HK-2 (cell line): ENCODE measurements at regions not wholly inside any gene's neighbourhood (a gene's known extent, or its start where the extent isn't known, plus 50 kb on each side); places are given as distances from the start of the nearest gene placed in this dataset.

ENCODE experiments used
- DNase-seq: peaks from one replicate; pipeline ENCODE4 v3.0.0-alpha.2; 2018; ENCODE audit not compliant: unreplicated experiment

GRCh38 chr14:42782754-42783153 lies 1176.1 kb downstream of the LRFN5 start:
- no peak for DNase-seq

DNA sequence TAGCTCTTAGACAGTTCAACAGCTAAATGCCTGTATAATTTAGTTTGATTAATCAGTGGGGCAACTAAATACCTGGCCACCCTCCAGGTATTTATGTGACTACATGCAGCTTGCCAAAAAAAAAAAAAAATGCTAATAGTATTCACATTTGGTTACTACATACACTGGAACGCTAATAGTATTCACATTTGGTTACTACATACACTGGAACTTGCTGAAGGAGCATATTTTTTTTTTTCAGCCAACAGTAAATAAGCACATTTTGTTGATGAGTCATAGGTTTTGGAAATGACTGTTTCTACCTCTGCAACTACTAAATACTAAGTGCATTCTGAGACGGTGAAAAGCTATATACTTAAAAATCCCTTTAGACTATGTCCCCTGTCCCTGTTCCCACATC lies 1172.3 kb downstream of the LRFN5 start:
- no peak for DNase-seq

- DNase-seq, result no peak
Measured at GRCh38 chr14:42750771-42751170, 1144.1 kb downstream of the LRFN5 start.

DNA sequence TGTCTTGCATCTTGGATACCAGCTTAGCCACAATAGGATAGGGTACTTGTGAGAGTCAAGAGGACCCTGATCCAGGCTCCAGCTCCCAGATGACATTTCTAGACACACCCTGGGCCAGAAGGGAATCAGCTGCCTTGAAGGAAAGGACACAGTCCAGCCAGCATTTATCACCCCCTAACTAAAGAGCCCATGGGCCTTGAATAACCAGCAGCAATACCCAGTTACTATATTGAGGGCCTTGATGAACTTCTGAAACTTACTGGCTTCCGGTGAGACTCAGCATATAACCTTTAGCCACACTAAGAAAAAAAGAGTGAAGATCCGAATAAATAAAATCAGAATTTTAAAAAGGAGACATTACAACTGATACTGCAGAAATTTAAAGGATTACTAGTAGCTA lies 1135.4 kb downstream of the LRFN5 start:
- DNase-seq, result no peak

- DNase-seq, result no peak
Measured at GRCh38 chr14:42736408-42736807, 1129.7 kb downstream of the LRFN5 start.

DNA sequence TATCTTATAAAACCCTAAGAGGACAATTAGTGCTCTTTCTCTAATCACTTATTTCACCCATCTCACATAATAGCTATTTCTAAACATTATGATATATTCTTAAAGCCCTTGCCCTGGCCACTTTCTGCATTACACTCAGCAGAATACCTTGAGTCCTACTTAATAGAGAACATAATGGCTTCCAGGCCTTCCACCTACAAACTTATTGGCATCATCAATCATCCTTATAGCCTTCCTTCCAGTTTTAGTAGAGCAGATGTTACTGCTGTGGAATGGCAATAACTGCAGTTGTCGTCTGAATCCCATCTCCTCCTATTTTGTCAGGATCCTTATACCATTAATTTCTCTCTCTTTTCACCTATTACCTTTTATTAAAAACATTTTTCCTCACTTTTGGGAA lies 1127.4 kb downstream of the LRFN5 start:
- no peak for DNase-seq

DNA sequence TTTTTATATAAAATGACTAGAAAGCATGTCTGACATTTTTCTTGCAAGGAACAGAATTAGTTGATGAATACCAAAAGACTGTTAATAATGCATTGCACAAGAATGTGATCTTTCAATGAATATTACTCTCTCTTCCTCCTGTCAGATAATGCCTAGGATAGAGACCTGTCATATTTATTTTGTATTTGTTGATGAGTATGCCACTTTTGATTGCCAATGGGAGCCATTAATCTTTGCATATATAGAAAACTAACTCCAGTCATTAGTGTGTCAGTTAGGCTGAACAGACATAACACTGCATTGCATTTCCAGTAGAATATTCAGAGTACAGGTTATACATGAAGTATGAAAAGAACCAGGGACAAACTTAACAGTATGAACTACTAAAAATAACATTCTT lies 1125.3 kb downstream of the LRFN5 start:
- DNase-seq, result no peak

DNA sequence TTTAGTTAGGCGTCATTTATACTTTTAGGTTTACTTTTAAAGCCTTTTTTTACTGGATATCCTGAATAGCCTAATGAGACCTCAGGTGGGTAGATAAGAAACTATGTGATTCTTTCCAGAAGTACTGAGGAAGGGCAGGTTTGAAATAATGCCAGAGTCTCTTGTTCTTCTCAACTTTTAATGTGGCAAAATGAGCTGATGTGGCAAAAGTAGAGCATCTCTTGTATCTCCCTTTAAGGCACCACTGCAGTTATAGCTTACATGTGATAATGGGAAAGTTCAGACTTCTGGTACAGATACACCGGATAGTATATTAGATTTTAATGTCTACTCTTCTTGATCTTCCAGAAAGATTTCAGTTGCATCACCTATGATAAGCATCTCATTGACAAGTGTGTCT lies 1124.8 kb downstream of the LRFN5 start:
- no peak for DNase-seq

DNA sequence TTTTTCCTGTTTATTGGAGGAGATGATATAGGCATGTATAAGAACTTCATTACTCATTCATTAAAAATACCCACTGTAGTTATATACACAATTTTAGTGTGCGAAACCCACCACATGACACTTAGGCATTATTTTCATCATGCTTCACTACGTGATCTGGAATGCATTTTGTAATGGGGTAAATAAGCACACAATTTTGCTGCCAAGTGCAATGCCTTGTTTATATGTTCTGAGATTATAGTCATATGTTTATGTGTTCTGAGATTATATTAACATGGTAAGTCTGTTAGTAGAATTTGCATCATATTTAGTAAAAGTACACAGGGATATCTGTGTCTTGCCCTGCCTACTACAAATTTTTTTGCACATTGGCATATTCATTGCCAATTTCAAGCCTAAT lies 1123.0 kb downstream of the LRFN5 start:
- DNase-seq, result no peak

- DNase-seq, result no peak
Measured at GRCh38 chr14:42719391-42719790, 1112.7 kb downstream of the LRFN5 start.

- DNase-seq, result no peak
Measured at GRCh38 chr14:42715316-42715715, 1108.6 kb downstream of the LRFN5 start.

DNA sequence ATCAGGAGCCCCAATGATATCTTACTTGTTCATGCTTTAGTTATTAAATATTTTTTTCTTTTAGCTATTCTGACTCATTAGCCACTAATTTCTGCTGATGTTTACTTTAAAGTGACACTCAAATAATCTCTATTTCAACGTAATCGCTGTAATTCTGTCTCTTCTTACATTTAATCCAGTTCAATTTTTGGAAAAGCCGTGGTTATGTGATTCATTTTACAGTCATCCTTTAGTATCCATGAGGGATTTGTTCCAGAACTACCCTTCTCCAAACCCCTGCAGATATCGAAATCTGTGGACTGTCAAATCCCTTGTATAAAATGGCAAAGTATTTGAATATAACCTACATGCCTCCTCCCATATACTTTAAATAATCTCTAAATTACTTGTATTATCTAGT lies 1103.4 kb downstream of the LRFN5 start:
- DNase-seq, result no peak

- no peak for DNase-seq
Measured at GRCh38 chr14:42703501-42703900, 1096.8 kb downstream of the LRFN5 start.

DNA sequence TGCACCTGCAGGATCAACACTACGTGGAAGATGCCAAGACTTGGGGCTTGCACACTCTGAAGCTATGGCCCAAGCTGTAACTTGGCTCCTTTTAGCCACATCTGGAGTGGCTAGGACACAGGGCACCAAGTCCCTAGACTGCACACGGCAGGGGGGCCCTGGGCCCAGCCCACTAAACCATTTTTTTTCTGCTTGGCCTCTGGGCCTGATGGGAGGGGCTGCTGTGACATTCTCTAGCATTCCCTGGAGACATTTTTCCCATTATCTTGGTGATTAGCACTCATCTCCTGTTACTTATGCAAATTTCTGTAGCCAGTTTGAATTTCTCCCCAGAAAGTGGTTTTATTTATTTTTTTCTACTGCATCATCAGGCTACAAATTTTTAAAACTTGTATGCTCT lies 1080.7 kb downstream of the LRFN5 start:
- no peak for DNase-seq

DNA sequence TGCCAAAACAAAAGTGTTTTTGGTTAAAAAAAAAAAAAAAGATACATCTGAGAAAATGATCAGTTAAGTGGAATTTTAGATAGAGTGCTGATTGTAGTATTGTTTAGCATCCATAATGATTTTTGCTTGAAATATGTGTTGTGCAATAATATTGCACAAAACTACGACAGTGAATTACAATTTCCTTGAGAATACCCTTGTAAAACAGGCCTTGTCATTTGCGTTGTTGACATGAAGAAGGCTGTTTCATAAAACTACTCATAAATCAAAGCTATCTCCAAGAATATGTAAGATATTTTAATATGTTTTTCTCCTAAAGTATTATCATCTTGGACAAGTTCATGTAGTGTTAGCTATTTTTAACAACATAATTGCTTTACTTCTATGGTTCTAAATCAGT lies 1077.0 kb downstream of the LRFN5 start:
- no peak for DNase-seq

- no peak for DNase-seq
Measured at GRCh38 chr14:42676636-42677035, 1070.0 kb downstream of the LRFN5 start.

- DNase-seq, result no peak
Measured at GRCh38 chr14:42673963-42674362, 1067.3 kb downstream of the LRFN5 start.

DNA sequence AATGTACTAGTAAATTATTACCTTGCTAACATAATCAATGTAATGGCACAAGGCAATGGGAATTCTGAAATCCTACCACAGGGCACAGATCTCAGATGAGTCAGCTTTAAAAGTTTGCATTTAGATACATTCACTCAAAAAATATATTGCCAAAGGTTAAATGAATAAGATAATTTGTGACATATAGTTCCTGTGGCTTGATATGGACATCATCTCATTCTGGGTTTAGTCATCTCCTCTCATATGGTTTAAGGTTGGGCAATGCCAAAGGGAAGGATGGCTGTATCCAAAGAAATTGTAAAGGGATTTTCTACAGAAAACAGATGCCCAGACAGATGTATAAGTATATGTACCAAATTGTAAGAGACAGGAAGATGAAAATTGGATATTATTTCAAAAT lies 1065.0 kb downstream of the LRFN5 start:
- DNase-seq, result no peak

DNA sequence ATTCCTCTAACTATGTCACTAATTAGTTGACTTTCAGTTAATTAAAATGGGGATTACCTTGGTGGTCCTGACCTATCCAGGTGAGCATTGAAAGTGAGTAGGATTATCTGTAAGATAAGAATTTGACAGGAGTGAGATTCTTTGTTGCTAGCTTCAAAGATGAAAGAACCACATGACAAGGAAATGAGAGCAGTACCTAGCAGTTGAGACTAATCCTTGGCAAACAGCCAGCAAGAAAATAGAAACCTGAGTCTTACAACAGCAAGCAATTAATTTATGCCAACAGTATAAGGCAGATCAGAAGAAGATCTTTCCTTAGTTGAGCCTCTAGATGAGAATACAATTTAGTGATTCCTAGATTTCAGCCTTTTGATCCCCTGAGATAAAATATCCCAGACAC lies 1058.4 kb downstream of the LRFN5 start:
- no peak for DNase-seq

GRCh38 chr14:42664190-42664589 lies 1057.5 kb downstream of the LRFN5 start:
- DNase-seq, result no peak

DNA sequence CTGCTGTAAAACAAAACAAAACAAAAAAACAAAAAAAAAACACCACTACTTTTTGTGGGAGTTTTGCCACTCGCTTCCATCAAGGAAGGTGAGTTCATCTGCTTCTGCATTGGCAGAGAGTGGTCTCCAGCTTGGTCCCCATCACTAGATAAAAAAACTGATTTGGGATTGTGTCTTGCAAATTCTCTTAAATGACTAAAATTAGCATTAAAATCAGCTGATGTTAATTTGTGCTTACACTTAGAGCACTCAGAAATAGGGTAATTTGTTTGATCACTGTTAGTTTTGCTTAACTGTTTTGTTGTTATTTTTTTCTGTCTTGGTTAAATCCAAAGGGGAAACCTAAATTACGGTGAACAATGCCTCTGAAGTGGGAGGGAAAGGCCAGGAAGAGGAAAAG lies 1048.0 kb downstream of the LRFN5 start:
- no peak for DNase-seq

GRCh38 chr14:42642787-42643186 lies 1036.1 kb downstream of the LRFN5 start:
- DNase-seq, result no peak

DNA sequence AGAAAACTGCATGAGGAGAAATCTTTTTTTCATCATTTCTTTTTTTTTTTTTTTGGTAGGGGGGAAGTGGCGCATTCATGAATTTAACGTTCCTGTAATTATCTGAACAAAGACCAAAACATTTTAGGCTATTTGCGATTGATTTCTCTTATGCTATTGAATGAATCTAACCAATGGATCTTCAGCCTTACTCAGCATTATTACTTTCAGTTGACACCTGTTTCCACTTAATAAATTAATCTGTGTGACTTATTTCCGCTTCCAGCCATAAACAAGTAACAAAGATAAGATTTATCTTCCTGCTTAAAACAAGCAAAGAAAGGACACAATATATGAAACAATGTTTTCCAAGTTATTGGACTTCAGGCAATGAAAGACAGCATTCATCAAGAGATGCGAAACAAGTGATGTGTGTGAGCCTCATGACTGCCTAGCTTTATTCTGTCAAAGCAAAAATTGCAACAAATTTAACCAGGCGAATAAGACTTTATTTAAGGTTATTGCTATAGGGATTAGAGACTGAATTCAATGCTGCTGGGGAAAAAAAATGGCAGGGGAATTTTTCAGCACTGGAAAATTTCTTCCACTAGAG lies 1026.9 kb downstream of the LRFN5 start:
- DNase-seq, result no peak

GRCh38 chr14:42629553-42629952 lies 1022.9 kb downstream of the LRFN5 start:
- no peak for DNase-seq

DNA sequence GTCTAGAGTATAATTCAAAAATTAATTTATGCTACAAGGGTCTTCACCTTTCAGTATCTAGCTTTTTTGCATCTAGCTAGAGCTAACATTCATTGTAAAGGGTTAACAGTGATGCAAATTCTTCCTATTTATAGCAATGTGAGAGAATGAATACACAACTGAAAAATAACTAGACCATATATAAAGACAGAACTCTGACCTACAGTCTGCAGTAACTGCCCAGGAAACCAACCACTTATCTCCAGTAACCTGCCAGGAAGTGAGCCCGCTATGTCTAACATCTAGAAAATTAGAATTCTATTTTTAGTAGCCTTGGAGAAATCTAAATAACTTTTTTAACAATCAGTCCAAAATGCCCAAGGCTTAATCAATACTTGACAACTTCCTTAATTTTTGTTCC lies 1021.9 kb downstream of the LRFN5 start:
- DNase-seq, result no peak
